ENCODE measurements at regions not wholly inside any gene's neighbourhood (a gene's known extent, or its start where the extent isn't known, plus 50 kb on each side); places are given as distances from the start of the nearest gene placed in this dataset.

DNA sequence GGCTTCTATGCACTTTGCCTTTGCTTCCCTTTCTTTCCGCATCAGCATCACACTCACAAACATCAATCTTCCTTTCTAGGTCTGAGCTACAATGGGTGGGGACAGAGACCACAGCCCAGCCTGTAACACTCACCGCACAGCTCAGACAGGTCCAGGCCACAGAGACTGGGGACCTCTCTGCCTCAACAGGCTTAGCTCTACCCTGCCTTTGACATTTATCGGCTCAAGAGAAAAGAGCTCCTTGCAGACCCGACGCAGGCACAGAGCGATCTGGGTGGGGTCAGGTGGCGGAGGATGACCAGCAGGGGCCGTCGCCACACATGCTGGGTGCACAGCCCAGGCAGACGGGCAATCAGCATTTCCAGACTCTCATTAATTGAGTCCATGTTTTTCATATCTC is 837.3 kb downstream of the TBC1D22A start:
- no peak for TF ChIP-seq POLR2A (IDR thresholded peaks at IDR 0.05)
- TF ChIP-seq, protein P1, sequence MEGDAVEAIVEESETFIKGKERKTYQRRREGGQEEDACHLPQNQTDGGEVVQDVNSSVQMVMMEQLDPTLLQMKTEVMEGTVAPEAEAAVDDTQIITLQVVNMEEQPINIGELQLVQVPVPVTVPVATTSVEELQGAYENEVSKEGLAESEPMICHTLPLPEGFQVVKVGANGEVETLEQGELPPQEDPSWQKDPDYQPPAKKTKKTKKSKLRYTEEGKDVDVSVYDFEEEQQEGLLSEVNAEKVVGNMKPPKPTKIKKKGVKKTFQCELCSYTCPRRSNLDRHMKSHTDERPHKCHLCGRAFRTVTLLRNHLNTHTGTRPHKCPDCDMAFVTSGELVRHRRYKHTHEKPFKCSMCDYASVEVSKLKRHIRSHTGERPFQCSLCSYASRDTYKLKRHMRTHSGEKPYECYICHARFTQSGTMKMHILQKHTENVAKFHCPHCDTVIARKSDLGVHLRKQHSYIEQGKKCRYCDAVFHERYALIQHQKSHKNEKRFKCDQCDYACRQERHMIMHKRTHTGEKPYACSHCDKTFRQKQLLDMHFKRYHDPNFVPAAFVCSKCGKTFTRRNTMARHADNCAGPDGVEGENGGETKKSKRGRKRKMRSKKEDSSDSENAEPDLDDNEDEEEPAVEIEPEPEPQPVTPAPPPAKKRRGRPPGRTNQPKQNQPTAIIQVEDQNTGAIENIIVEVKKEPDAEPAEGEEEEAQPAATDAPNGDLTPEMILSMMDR (IDR thresholded peaks at IDR 0.05): no peak
- no peak for DNase-seq
- H3K9me3 ChIP-seq: peaks cover 0 to 5% (median 0%) of the 10 kb centered on the region in 12 donors
- H3K36me3 ChIP-seq: no peaks in the 10 kb centered on the region
- H3K4me1 ChIP-seq: no peaks in the 10 kb centered on the region
- no peak overlapping the region for H3K27ac ChIP-seq
- intact Hi-C loops (cut with DNase I): no loop called here
- no peak for ATAC-seq
- no peak overlapping the region for H3K4me3 ChIP-seq
- H3K27me3 ChIP-seq: peaks cover 0 to 22% (median 0%) of the 10 kb centered on the region in 9 donors
- 60 to 71% (median 63%) methylated on average over 10 of the region's 10 CpGs for WGBS, 4 donors

DNA sequence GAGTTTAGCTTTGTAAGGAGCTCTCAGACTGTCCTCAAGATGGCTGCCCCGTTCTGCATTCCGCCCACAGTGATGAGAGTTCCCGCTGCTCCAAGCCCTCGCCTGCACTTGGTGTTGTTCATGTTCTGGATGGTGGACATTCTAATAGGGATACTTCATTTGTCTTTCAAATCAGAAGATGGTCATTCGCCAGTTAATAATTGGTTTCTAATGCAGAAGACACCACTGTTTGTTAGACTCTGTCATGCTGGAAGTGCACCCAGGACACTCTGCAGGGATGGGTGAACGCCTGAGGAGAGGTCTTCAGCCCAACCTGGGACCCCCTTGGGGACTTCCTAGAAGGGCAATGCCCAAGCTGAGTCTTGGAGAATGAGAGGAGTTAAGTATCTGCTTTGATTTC is 836.4 kb downstream of the TBC1D22A start:
- Histone ChIP-seq H3K27ac (no peak overlapping the region), H3K36me3 (no peaks in the 10 kb centered on the region), H3K4me3 (no peak overlapping the region), H3K4me1 (no peaks in the 10 kb centered on the region), H3K9me3 (peaks cover 0 to 5% (median 0%) of the 10 kb centered on the region in 12 donors), H3K27me3 (peaks cover 0 to 20% (median 0%) of the 10 kb centered on the region in 9 donors)
- TF ChIP-seq, protein P1 (IDR thresholded peaks at IDR 0.05): no peak
- TF ChIP-seq POLR2A (IDR thresholded peaks at IDR 0.05): no peak
- no peak for DNase-seq
- intact Hi-C loops (cut with DNase I): no loop called here
- 85 to 92% (median 90%) methylated on average over 6 of the region's 6 CpGs for WGBS, 4 donors
- no peak for ATAC-seq

DNA sequence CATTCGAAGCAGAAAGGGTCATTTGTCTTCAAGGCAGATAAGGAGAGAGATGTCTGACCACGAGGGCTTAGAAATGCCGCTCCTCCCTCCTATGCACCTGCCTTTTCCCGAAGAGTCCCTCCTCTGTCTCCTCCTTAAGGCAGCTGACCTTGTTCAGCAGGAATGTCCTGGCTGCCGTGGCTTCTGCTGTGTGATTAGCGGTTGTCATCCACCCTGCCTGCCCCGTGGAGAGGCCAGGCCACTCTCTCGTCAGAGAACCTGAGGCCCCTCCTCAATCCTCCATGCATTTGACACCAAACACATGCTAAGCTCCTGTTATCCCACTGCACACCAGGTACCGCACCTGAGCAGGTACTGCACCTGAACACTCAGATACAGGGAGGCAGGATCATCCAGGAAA is 834.6 kb downstream of the TBC1D22A start:
- ATAC-seq: no peak
- intact Hi-C loops (cut with DNase I): no loop called here
- peaks cover 0 to 5% (median 0%) of the 10 kb centered on the region in 12 donors for H3K9me3 ChIP-seq
- no peaks in the 10 kb centered on the region for H3K4me1 ChIP-seq
- DNase-seq: no peak
- no peak overlapping the region for H3K4me3 ChIP-seq
- TF ChIP-seq, protein P1 (IDR thresholded peaks at IDR 0.05): no peak
- TF ChIP-seq POLR2A (IDR thresholded peaks at IDR 0.05): no peak
- peaks cover 0 to 17% (median 0%) of the 10 kb centered on the region in 9 donors for H3K27me3 ChIP-seq
- no peak overlapping the region for H3K27ac ChIP-seq
- 49 to 69% (median 59%) methylated on average over 9 of the region's 9 CpGs for WGBS, 4 donors
- H3K36me3 ChIP-seq: no peaks in the 10 kb centered on the region

DNA sequence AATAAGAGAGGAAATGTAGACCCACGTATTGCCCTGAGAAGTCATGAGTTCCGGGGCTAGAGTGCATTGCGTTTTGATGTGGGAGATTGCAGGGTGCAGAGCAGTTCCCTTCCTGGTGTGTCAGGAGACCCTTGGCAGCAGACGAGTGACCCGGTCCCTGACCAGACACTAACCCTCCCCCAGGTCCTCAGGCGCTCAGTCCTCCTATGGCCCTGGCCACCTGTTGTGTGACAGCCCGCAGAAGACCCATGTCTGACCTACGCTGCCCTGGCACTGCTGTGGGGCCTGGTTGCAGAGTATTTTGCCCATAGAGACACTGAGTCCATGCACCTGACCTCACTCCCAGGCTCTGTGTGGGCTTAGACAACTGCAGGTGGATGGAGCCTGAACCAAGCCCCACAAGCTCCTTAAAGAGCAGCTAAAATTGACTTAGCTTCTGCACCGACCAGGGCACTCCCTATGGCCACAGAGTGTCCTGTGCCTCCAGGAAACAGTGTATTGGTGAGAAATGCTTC is 833.8 kb downstream of the TBC1D22A start:
- ATAC-seq (no peak), DNase-seq (peak in 1 of 5 donors; percentile 6)
- H3K36me3 ChIP-seq: no peaks in the 10 kb centered on the region
- no peak for TF ChIP-seq POLR2A (IDR thresholded peaks at IDR 0.05)
- TF ChIP-seq, protein P1 (IDR thresholded peaks at IDR 0.05): no peak
- intact Hi-C loops (cut with DNase I): no loop called here
- H3K9me3 ChIP-seq: peaks cover 0 to 5% (median 0%) of the 10 kb centered on the region in 12 donors
- no peak overlapping the region for H3K4me3 ChIP-seq
- WGBS, 4 donors: 79 to 86% (median 83%) methylated on average over 5 to 9 of the region's 9 CpGs
- H3K27me3 ChIP-seq: peaks cover 0 to 12% (median 0%) of the 10 kb centered on the region in 9 donors
- no peaks in the 10 kb centered on the region for H3K4me1 ChIP-seq
- H3K27ac ChIP-seq: no peak overlapping the region

All from heart left ventricle (tissue), 16 donors.